CD4-positive, alpha-beta T cell treated with Interleukin-4 for 1 hour (primary cell): ENCODE measurements at regions not wholly inside any gene's neighbourhood (a gene's known extent, or its start where the extent isn't known, plus 50 kb on each side); places are given as distances from the start of the nearest gene placed in this dataset.
"Not testable (repeated sequence)": the region's sequence is repeated elsewhere in the genome, so short reads cannot be mapped to it uniquely, and the experiment has no call there.

ENCODE experiments used
- DNase-seq, 2 donors: peaks; one replicate each; pipeline ENCODE4 v3.0.0-alpha.2; 2020 to 2022

GRCh38 chr4:125760956-125761355 is 446.2 kb downstream of the FAT4 start:
- DNase-seq = no peak

GRCh38 chr4:125762537-125762936 is 447.8 kb downstream of the FAT4 start:
- no peak for DNase-seq

GRCh38 chr4:125765941-125766340 is 451.2 kb downstream of the FAT4 start:
- no peak for DNase-seq

- DNase-seq = no peak
Observed at GRCh38 chr4:125770814-125771398, 456.2 kb downstream of the FAT4 start.

GRCh38 chr4:125772680-125773079 is 457.9 kb downstream of the FAT4 start:
- DNase-seq = no peak

- no peak for DNase-seq
Observed at GRCh38 chr4:125773502-125773901, 458.7 kb downstream of the FAT4 start.

- no peak for DNase-seq
Observed at GRCh38 chr4:125773931-125774330, 459.2 kb downstream of the FAT4 start.

GRCh38 chr4:125776146-125776545 is 461.4 kb downstream of the FAT4 start:
- DNase-seq = no peak

- DNase-seq = no peak
Observed at GRCh38 chr4:125780164-125780563, 465.4 kb downstream of the FAT4 start.

- DNase-seq = no peak
Observed at GRCh38 chr4:125780747-125781146, 466.0 kb downstream of the FAT4 start.

GRCh38 chr4:125781651-125782050 is 466.9 kb downstream of the FAT4 start:
- DNase-seq = no peak

GRCh38 chr4:125784741-125785140 is 470.0 kb downstream of the FAT4 start:
- no peak for DNase-seq

- DNase-seq = no peak
Observed at GRCh38 chr4:125787707-125788106, 473.0 kb downstream of the FAT4 start.

GRCh38 chr4:125789023-125789422 is 474.3 kb downstream of the FAT4 start:
- no peak for DNase-seq

- no peak for DNase-seq
Observed at GRCh38 chr4:125791896-125792295, 477.1 kb downstream of the FAT4 start.

- DNase-seq = no peak
Observed at GRCh38 chr4:125794989-125795388, 480.2 kb downstream of the FAT4 start.

- DNase-seq = no peak
Observed at GRCh38 chr4:125796138-125796537, 481.4 kb downstream of the FAT4 start.

GRCh38 chr4:125797621-125798020 is 482.9 kb downstream of the FAT4 start:
- DNase-seq = not testable (repeated sequence)

GRCh38 chr4:125801373-125801772 is 486.6 kb downstream of the FAT4 start:
- DNase-seq = no peak

- DNase-seq = no peak
Observed at GRCh38 chr4:125801924-125802323, 487.2 kb downstream of the FAT4 start.

- no peak for DNase-seq
Observed at GRCh38 chr4:125808022-125808421, 493.3 kb downstream of the FAT4 start.

GRCh38 chr4:125808570-125808969 is 493.8 kb downstream of the FAT4 start:
- no peak for DNase-seq

GRCh38 chr4:125811892-125812291 is 497.1 kb downstream of the FAT4 start:
- DNase-seq = no peak

GRCh38 chr4:125826801-125827695 is 512.3 kb downstream of the FAT4 start:
- DNase-seq = no peak

GRCh38 chr4:125827696-125828052 is 512.9 kb downstream of the FAT4 start:
- DNase-seq = no peak
